ENCODE measurements at regions not wholly inside any gene's neighbourhood (a gene's known extent, or its start where the extent isn't known, plus 50 kb on each side); places are given as distances from the start of the nearest gene placed in this dataset.

GRCh38 chr6:156413154-156413553 lies 364.0 kb upstream of the ARID1B start:
- H3K36me3 Mint-ChIP-seq: no peaks in the 10 kb centered on the region

DNA sequence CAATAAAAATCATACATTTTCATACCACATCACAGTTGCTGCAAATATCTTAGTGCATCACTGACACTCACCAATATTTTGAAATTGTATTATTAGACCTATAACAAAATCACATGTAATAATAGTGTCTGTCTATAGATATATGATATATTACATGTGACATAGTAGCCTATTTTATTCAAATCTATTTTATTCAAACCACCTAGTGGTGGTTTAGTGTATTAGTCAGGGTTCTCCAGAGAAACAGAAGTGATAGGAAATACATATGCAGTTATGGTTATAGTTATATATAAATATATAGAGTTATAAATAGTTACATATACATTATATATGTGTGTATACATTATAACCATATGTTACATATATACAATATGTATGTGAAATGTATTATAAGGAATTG lies 366.5 kb upstream of the ARID1B start:
- no peak overlapping the region for H3K27ac Mint-ChIP-seq
- H3K27me3 Mint-ChIP-seq: no peaks in the 10 kb centered on the region
- peaks cover 0 to 2% of the 10 kb centered on the region in 2 donors for H3K4me1 Mint-ChIP-seq
- ATAC-seq (replicated peaks): no peak
- H3K9me3 Mint-ChIP-seq: peaks cover 0 to 1% of the 10 kb centered on the region in 2 donors
- DNase-seq: no peak
- H3K36me3 Mint-ChIP-seq: no peaks in the 10 kb centered on the region
- no peak overlapping the region for H3K4me3 Mint-ChIP-seq

More at GRCh38 chr6:156413154-156413553, 364.0 kb upstream of the ARID1B start:
- DNase-seq (no peak), ATAC-seq (replicated peaks) (no peak)
- Mint-ChIP-seq H3K4me3 (no peak overlapping the region), H3K9me3 (peaks cover 0 to 1% of the 10 kb centered on the region in 2 donors), H3K27me3 (no peaks in the 10 kb centered on the region), H3K4me1 (no peaks in the 10 kb centered on the region), H3K27ac (no peak overlapping the region)

DNA sequence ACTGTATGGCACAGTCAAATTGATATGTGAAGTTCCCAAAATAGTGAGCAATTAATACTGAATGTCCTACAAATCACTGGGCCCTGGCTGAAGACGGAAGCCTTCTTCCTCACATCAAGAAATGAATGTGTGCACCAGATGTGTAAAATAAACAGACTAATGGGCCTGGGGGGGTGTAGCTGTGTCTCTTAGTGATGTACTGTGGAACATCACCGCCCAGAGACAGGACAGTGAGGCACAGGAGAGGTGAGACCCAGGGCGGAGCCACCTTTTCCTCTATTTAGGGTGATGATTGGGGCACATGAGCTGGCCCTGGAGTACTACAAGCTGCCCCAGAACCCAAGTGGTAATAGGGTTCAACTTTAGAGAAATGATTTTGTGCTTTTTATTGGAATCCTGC lies 368.5 kb upstream of the ARID1B start:
- Mint-ChIP-seq H3K27me3 (no peaks in the 10 kb centered on the region), H3K36me3 (no peaks in the 10 kb centered on the region), H3K4me1 (peaks cover 0 to 2% of the 10 kb centered on the region in 2 donors), H3K9me3 (peaks cover 1 to 3% of the 10 kb centered on the region in 2 donors), H3K27ac (no peak overlapping the region), H3K4me3 (no peak overlapping the region)
- DNase-seq (no peak), ATAC-seq (replicated peaks) (no peak)

DNA sequence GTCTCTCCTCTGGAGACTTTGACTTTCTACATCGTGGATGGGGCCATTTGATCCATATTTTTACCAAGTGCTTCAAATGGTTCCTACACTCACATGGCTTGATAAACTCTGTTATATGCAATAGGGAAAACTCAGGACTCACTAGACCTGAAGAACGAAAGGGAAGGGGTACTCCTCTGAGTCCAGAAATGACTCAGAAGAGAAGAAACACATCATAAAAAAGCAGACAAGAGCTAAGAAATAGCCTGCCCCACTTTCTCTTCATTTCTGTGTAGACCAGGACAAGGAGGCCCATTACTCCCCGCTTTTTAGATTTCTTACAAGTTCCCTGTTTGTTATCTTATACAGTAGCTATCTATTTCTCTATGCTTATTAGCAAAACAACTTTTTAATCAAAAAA lies 369.8 kb upstream of the ARID1B start:
- no peak for DNase-seq
- Mint-ChIP-seq H3K36me3 (peaks cover 3% of the 10 kb centered on the region in 2 donors), H3K4me3 (no peak overlapping the region), H3K27me3 (no peaks in the 10 kb centered on the region), H3K4me1 (peaks cover 0 to 2% of the 10 kb centered on the region in 2 donors), H3K9me3 (peaks cover 6 to 12% of the 10 kb centered on the region in 2 donors), H3K27ac (no peak overlapping the region)
- peak in 1 of 2 donors; percentile 33 for ATAC-seq (replicated peaks)

DNA sequence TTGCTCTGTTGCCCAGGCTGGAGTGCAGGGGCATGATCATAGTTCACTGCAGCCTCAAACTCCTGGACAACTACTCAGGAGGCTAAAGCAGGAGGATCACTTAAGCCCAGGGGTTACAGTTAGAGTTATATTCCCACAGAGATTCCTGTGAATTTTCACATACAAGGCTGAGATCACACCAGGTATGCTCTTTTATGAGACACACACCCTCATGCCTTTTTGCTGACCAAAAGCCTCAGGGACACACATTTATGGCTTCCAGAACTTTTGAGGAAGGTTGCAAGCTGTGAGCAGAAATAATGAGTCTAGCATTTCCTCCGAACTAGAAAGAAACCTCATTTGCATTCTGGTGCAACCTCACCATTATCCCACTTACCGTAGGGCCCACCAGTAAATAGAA lies 370.5 kb upstream of the ARID1B start:
- H3K27ac Mint-ChIP-seq: no peak overlapping the region
- peaks cover 0 to 2% of the 10 kb centered on the region in 2 donors for H3K4me1 Mint-ChIP-seq
- H3K9me3 Mint-ChIP-seq: peaks cover 9 to 12% of the 10 kb centered on the region in 2 donors
- no peaks in the 10 kb centered on the region for H3K27me3 Mint-ChIP-seq
- no peak overlapping the region for H3K4me3 Mint-ChIP-seq
- no peak for DNase-seq
- peaks cover 3 to 4% of the 10 kb centered on the region in 2 donors for H3K36me3 Mint-ChIP-seq
- ATAC-seq (replicated peaks): no peak

- Mint-ChIP-seq H3K4me3 (no peak overlapping the region), H3K27me3 (no peaks in the 10 kb centered on the region), H3K27ac (no peak overlapping the region), H3K4me1 (peaks cover 0 to 2% of the 10 kb centered on the region in 2 donors), H3K9me3 (peaks cover 12 to 13% of the 10 kb centered on the region in 2 donors), H3K36me3 (peaks cover 4 to 6% of the 10 kb centered on the region in 2 donors)
- DNase-seq: no peak
- no peak for ATAC-seq (replicated peaks)
Measured at GRCh38 chr6:156406099-156406498, 371.1 kb upstream of the ARID1B start.

DNA sequence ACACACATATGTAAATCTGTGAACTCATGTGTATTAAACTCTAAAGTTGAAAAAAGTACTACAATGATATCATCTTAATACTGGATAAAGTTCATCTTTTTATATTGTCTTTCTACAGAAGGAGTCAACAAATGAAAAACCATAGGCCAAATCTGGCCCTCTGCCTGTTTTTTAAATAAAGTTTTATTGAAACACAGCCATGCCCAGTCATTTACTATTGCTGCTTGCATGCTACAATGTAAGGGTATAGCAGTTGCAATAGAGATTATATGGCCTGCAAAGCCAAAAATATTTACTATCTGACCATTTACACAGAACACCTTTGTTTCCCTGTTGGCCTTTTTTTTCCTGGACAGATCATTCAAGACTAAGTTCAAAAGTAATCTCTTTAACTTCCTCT lies 374.6 kb upstream of the ARID1B start:
- Mint-ChIP-seq H3K27ac (no peak overlapping the region), H3K27me3 (no peaks in the 10 kb centered on the region), H3K4me3 (no peak overlapping the region), H3K9me3 (peaks cover 12 to 13% of the 10 kb centered on the region in 2 donors), H3K36me3 (peaks cover 4 to 6% of the 10 kb centered on the region in 2 donors), H3K4me1 (peaks cover 9 to 10% of the 10 kb centered on the region in 2 donors)
- no peak for ATAC-seq (replicated peaks)
- no peak for DNase-seq

DNA sequence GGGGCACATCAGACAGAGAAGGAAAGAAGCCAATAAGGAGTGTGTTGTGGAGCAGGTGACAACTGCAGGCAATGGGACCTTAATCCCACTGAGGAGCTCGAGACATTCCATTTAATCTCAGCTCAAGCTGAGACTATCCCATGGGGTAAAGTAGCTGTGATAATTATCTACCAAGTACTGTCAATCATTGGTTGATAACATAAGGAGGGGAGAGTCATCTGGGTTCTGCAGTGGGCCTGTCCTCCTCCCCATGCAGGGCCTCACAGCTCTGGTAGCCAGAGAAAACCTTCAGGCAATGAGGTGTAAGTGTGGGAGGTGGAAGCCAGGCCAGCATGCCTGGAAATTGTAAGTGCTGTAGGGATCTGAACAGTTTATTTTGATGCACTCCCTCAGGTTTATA lies 375.0 kb upstream of the ARID1B start:
- Mint-ChIP-seq H3K27ac (no peak overlapping the region), H3K4me3 (no peak overlapping the region), H3K36me3 (peaks cover 4 to 6% of the 10 kb centered on the region in 2 donors), H3K4me1 (peaks cover 9 to 14% of the 10 kb centered on the region in 2 donors), H3K27me3 (no peaks in the 10 kb centered on the region), H3K9me3 (peaks cover 12 to 13% of the 10 kb centered on the region in 2 donors)
- ATAC-seq (replicated peaks): no peak
- DNase-seq: no peak

DNA sequence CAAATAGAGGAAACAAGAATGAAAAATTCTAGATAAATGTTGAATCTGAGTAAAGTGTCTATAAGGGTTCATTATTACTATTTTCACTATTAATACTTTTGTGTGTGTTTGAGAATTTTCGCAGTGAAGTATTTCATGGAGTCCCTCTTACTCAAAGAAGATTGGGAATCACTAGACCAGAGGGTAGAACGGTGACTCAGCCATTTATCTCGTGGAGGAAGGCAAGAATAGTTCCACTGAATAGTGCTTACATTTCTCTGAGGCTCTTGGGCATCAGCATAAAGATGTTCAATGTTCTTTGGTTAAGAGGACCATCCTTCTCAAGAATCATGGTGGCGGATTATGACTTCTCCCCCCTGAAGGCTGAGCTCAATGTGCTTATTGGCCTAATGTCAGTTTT lies 376.7 kb upstream of the ARID1B start:
- Mint-ChIP-seq H3K27ac (no peak overlapping the region), H3K4me1 (peaks cover 14 to 29% of the 10 kb centered on the region in 2 donors), H3K36me3 (peaks cover 4 to 6% of the 10 kb centered on the region in 2 donors), H3K27me3 (no peaks in the 10 kb centered on the region), H3K9me3 (peaks cover 12 to 13% of the 10 kb centered on the region in 2 donors), H3K4me3 (no peak overlapping the region)
- ATAC-seq (replicated peaks): no peak
- no peak for DNase-seq

- DNase-seq: no peak
- Mint-ChIP-seq H3K4me1 (peaks cover 18 to 38% of the 10 kb centered on the region in 2 donors), H3K27me3 (no peaks in the 10 kb centered on the region), H3K4me3 (no peak overlapping the region), H3K9me3 (peaks cover 12 to 13% of the 10 kb centered on the region in 2 donors), H3K27ac (no peak overlapping the region), H3K36me3 (peaks cover 4 to 6% of the 10 kb centered on the region in 2 donors)
- no peak for ATAC-seq (replicated peaks)
Measured at GRCh38 chr6:156398966-156399365, 378.2 kb upstream of the ARID1B start.

GRCh38 chr6:156398371-156398770 lies 378.8 kb upstream of the ARID1B start:
- Mint-ChIP-seq H3K36me3 (peaks cover 3 to 5% of the 10 kb centered on the region in 2 donors), H3K4me3 (no peak overlapping the region), H3K27ac (no peak overlapping the region), H3K4me1 (peaks cover 23 to 44% of the 10 kb centered on the region in 2 donors), H3K27me3 (no peaks in the 10 kb centered on the region), H3K9me3 (peaks cover 6 to 10% of the 10 kb centered on the region in 2 donors)
- no peak for DNase-seq
- ATAC-seq (replicated peaks): no peak

DNA sequence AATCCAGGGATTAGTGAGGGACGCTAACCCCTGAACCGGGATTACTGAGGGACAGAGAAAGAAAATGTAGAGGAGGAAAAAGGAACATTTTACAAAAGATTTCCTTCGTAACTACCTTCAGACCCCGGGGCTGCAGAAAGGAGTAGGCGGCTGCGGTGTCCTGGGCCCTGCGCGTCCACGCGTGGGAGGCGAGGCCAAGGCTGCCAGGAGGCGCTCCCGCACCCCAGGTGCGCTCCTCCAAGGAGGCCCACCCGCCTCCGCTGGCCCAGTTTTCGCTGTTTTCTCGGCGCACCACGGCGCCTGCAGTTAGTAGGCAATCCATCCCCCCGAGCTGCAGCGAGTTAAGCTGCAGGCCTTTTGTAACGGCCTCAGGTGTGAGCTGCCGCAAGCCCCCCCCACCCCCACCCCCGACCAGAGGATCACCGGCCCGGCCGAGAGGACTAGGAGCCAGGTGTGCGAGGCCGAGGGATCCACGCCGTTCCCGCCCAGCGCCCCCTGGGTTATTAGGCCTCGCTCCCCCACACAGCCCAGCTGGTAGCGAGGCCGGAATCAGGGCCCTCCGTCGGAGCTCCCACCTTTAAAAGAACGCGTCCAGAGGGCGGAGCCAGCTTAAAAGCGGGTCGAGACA lies 380.3 kb upstream of the ARID1B start:
- Mint-ChIP-seq H3K27me3 (no peaks in the 10 kb centered on the region), H3K36me3 (peaks cover 2 to 3% of the 10 kb centered on the region in 2 donors), H3K4me1 (peaks cover 35 to 59% of the 10 kb centered on the region in 2 donors), H3K9me3 (peaks cover 0 to 4% of the 10 kb centered on the region in 2 donors), H3K27ac (peak overlapping the region; percentile 83), H3K4me3 (peak overlapping the region; percentile 67 to 68)
- ATAC-seq (replicated peaks) (no peak), DNase-seq (no peak)

- DNase-seq: peak; percentile 30
- Mint-ChIP-seq H3K4me1 (peaks cover 35 to 65% of the 10 kb centered on the region in 2 donors), H3K36me3 (no peaks in the 10 kb centered on the region), H3K27ac (peak overlapping the region; percentile 83), H3K9me3 (no peaks in the 10 kb centered on the region), H3K27me3 (no peaks in the 10 kb centered on the region), H3K4me3 (peak overlapping the region; percentile 67 to 68)
- peak; percentile 86 for ATAC-seq (replicated peaks)
Measured at GRCh38 chr6:156396068-156396771, 381.0 kb upstream of the ARID1B start.

GRCh38 chr6:156395276-156395675 lies 381.9 kb upstream of the ARID1B start:
- ATAC-seq (replicated peaks): peak; percentile 69 to 72
- Mint-ChIP-seq H3K27ac (peak overlapping the region; percentile 44), H3K36me3 (no peaks in the 10 kb centered on the region), H3K27me3 (no peaks in the 10 kb centered on the region), H3K9me3 (no peaks in the 10 kb centered on the region), H3K4me3 (peak overlapping the region; percentile 48 to 60), H3K4me1 (peaks cover 38 to 70% of the 10 kb centered on the region in 2 donors)
- DNase-seq: peak; percentile 20

GRCh38 chr6:156392648-156393047 lies 384.5 kb upstream of the ARID1B start:
- no peaks in the 10 kb centered on the region for H3K27me3 Mint-ChIP-seq
- peaks cover 31 to 61% of the 10 kb centered on the region in 2 donors for H3K4me1 Mint-ChIP-seq
- ATAC-seq (replicated peaks) (peak in 1 of 2 donors; percentile 13), DNase-seq (no peak)
- H3K4me3 Mint-ChIP-seq: no peak overlapping the region
- H3K9me3 Mint-ChIP-seq: no peaks in the 10 kb centered on the region
- no peak overlapping the region for H3K27ac Mint-ChIP-seq
- H3K36me3 Mint-ChIP-seq: no peaks in the 10 kb centered on the region
